A549 (cell line): ENCODE measurements at regions not wholly inside any gene's neighbourhood (a gene's known extent, or its start where the extent isn't known, plus 50 kb on each side); places are given as distances from the start of the nearest gene placed in this dataset.

Source experiments
- CHD4 ChIP-seq: fragments of 200-600 bp; sonication (generic); IDR thresholded peaks from 2 replicates; pipeline ENCODE4 v1.6.1; 2016; ENCODE audit warnings: antibody characterized with exemption, mild to moderate bottlenecking, borderline replicate concordance
- EHF ChIP-seq: fragments of 250-450 bp; sonication (Bioruptor Pico); IDR thresholded peaks from 2 replicates; pipeline ENCODE4 v1.5.0; 2020; ENCODE audit warnings: mild to moderate bottlenecking
- EP300 ChIP-seq, 2 experiments: fragments of >200 bp; sonication (Bioruptor Twin); formaldehyde crosslinking; IDR thresholded peaks; 2 replicates in 1 of 2; 3 replicates in 1 of 2; pipeline ENCODE4 v1.6.1; 2016 to 2017
- ESRRA ChIP-seq: fragments of 150-350 bp; IDR thresholded peaks from 2 replicates; pipeline ENCODE4 v1.6.1; 2014; ENCODE audit warnings: mild to moderate bottlenecking, low read length, borderline replicate concordance
- MAZ ChIP-seq: fragments of 150-350 bp; IDR thresholded peaks from 2 replicates; pipeline ENCODE4 v1.6.1; 2014; ENCODE audit warnings: antibody characterized with exemption, low read depth, low read length, borderline replicate concordance
- RNF2 ChIP-seq: fragments of 200-600 bp; sonication (generic); IDR thresholded peaks from 2 replicates; pipeline ENCODE4 v1.6.1; 2016; ENCODE audit warnings: low read depth, mild to moderate bottlenecking, antibody characterized with exemption, moderate library complexity, borderline replicate concordance
- TF ChIP-seq, protein P1 (sequence below): fragments of >200 bp; sonication (Bioruptor Twin); formaldehyde crosslinking; IDR thresholded peaks from 3 replicates; pipeline ENCODE4 v1.5.1; 2016
- TF ChIP-seq, protein P2 (sequence below): fragments of 200-600 bp; sonication (generic); IDR thresholded peaks from 2 replicates; pipeline ENCODE4 v1.6.1; 2016; ENCODE audit warnings: antibody characterized with exemption, mild to moderate bottlenecking, moderate library complexity

DNA sequence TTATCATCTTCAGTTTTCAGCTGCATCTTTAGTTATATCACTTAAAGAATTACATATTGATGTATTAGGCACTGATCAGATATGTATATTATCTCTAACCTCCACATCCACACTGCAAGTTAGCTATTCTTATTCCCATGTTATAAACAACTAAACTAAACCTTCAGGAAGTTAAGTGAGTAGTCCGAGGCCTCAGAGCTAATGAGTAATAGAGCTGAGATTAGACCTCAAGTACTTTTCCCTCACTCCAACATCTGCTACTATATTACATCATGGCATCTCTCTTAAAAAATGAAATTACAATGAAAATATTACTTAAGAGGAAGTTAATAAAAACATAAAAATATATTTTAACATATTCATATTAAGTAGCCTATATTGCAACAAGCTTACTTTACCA, 183.6 kb upstream of the MAP2 start:
- TF ChIP-seq MAZ: no peak
- no peak for TF ChIP-seq EP300 (IDR thresholded peaks at IDR 0.05)
- no peak for TF ChIP-seq RNF2
- TF ChIP-seq, protein P1, sequence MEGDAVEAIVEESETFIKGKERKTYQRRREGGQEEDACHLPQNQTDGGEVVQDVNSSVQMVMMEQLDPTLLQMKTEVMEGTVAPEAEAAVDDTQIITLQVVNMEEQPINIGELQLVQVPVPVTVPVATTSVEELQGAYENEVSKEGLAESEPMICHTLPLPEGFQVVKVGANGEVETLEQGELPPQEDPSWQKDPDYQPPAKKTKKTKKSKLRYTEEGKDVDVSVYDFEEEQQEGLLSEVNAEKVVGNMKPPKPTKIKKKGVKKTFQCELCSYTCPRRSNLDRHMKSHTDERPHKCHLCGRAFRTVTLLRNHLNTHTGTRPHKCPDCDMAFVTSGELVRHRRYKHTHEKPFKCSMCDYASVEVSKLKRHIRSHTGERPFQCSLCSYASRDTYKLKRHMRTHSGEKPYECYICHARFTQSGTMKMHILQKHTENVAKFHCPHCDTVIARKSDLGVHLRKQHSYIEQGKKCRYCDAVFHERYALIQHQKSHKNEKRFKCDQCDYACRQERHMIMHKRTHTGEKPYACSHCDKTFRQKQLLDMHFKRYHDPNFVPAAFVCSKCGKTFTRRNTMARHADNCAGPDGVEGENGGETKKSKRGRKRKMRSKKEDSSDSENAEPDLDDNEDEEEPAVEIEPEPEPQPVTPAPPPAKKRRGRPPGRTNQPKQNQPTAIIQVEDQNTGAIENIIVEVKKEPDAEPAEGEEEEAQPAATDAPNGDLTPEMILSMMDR: no peak
- TF ChIP-seq, protein P2, sequence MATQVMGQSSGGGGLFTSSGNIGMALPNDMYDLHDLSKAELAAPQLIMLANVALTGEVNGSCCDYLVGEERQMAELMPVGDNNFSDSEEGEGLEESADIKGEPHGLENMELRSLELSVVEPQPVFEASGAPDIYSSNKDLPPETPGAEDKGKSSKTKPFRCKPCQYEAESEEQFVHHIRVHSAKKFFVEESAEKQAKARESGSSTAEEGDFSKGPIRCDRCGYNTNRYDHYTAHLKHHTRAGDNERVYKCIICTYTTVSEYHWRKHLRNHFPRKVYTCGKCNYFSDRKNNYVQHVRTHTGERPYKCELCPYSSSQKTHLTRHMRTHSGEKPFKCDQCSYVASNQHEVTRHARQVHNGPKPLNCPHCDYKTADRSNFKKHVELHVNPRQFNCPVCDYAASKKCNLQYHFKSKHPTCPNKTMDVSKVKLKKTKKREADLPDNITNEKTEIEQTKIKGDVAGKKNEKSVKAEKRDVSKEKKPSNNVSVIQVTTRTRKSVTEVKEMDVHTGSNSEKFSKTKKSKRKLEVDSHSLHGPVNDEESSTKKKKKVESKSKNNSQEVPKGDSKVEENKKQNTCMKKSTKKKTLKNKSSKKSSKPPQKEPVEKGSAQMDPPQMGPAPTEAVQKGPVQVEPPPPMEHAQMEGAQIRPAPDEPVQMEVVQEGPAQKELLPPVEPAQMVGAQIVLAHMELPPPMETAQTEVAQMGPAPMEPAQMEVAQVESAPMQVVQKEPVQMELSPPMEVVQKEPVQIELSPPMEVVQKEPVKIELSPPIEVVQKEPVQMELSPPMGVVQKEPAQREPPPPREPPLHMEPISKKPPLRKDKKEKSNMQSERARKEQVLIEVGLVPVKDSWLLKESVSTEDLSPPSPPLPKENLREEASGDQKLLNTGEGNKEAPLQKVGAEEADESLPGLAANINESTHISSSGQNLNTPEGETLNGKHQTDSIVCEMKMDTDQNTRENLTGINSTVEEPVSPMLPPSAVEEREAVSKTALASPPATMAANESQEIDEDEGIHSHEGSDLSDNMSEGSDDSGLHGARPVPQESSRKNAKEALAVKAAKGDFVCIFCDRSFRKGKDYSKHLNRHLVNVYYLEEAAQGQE: no peak
- no peak for TF ChIP-seq ESRRA
- TF ChIP-seq CHD4: no peak
- TF ChIP-seq EHF: no peak
